ENCODE measurements at regions not wholly inside any gene's neighbourhood (a gene's known extent, or its start where the extent isn't known, plus 50 kb on each side); places are given as distances from the start of the nearest gene placed in this dataset.

DNA sequence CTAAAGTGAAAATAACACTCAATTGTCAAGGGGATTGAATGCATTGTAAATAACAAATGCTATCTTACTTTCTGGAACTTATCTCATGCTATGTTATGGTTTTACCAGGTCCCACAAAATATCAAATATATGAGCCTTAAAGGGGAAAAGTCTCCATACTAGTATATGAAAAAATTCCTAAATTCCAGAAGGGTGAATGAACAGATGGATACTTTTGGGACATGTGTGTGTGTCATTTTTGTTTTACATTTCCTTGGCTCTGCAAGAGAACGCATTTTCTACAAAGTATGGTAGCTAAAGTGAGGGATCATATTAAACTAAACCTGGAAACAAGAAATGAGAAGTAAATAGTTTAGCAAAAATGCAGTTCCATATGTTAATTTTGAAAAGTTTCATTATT, 682.8 kb downstream of the INHBA start:
- TF ChIP-seq, protein P1, sequence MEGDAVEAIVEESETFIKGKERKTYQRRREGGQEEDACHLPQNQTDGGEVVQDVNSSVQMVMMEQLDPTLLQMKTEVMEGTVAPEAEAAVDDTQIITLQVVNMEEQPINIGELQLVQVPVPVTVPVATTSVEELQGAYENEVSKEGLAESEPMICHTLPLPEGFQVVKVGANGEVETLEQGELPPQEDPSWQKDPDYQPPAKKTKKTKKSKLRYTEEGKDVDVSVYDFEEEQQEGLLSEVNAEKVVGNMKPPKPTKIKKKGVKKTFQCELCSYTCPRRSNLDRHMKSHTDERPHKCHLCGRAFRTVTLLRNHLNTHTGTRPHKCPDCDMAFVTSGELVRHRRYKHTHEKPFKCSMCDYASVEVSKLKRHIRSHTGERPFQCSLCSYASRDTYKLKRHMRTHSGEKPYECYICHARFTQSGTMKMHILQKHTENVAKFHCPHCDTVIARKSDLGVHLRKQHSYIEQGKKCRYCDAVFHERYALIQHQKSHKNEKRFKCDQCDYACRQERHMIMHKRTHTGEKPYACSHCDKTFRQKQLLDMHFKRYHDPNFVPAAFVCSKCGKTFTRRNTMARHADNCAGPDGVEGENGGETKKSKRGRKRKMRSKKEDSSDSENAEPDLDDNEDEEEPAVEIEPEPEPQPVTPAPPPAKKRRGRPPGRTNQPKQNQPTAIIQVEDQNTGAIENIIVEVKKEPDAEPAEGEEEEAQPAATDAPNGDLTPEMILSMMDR (IDR thresholded peaks at IDR 0.05 in 8 of 11, conservative IDR thresholded peaks at IDR 0.05 in 3 of 11), result no peak
- no peak for TF ChIP-seq POLR2AphosphoS5 (IDR thresholded peaks at IDR 0.05)
